ENCODE measurements at regions not wholly inside any gene's neighbourhood (a gene's known extent, or its start where the extent isn't known, plus 50 kb on each side); places are given as distances from the start of the nearest gene placed in this dataset.

DNA sequence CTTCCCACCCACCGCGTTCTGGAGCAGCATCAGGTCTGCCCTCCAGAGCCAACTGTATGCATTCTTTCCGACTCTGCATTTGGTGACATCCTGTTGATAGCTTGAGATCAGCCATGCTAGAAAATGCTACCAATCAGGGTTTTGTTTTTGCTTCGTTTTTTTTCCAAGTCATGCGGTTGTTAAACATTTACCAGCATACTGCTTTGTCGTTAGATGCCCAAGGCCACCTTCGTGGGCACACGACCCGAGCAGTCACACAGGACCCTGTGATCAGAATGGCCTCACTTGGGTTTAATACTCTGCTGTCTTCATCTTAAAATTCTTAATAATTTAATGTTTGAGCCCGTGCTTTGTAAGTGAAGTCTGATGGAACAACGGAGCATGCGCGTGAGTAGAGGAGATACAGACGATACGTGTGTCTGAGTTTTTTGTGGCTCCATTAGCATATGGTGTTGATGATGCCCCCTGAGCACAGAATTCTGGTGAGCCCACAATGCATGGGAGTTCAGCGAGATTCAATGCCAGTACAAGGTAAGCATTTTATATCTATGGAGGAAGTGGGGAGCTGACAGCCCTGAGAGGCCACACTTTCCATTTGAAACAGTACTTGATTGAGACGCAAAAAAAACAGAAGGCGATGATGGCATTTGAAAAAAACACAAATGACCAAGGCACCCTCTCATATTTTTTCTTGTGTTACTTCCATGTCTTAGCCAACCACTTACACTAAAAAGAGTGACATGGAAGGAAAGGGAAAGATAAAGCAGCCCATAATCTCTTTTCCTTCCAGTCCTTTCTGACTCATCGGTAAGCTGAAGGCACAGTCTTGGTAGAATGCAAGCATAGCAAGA, 323.6 kb downstream of the BCOR start:
- TF ChIP-seq, protein P1, sequence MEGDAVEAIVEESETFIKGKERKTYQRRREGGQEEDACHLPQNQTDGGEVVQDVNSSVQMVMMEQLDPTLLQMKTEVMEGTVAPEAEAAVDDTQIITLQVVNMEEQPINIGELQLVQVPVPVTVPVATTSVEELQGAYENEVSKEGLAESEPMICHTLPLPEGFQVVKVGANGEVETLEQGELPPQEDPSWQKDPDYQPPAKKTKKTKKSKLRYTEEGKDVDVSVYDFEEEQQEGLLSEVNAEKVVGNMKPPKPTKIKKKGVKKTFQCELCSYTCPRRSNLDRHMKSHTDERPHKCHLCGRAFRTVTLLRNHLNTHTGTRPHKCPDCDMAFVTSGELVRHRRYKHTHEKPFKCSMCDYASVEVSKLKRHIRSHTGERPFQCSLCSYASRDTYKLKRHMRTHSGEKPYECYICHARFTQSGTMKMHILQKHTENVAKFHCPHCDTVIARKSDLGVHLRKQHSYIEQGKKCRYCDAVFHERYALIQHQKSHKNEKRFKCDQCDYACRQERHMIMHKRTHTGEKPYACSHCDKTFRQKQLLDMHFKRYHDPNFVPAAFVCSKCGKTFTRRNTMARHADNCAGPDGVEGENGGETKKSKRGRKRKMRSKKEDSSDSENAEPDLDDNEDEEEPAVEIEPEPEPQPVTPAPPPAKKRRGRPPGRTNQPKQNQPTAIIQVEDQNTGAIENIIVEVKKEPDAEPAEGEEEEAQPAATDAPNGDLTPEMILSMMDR (IDR thresholded peaks at IDR 0.05): no peak
- WGBS, 2 donors: 79 to 80% methylated on average over 19 of the region's 19 CpGs
- peaks cover 0 to 44% (median 0%) of the 10 kb centered on the region in 7 donors for H3K27me3 ChIP-seq
- H3K4me3 ChIP-seq: no peak overlapping the region
- DNase-seq (no peak), ATAC-seq (no peak)
- intact Hi-C loops (cut with DNase I): no loop called here
- no peaks in the 10 kb centered on the region for H3K9me3 ChIP-seq
- H3K4me1 ChIP-seq: peaks cover 0 to 26% (median 8%) of the 10 kb centered on the region in 9 donors
- peak overlapping the region in 1 of 10 donors; percentile 41 for H3K27ac ChIP-seq
- H3K36me3 ChIP-seq: no peaks in the 10 kb centered on the region

DNA sequence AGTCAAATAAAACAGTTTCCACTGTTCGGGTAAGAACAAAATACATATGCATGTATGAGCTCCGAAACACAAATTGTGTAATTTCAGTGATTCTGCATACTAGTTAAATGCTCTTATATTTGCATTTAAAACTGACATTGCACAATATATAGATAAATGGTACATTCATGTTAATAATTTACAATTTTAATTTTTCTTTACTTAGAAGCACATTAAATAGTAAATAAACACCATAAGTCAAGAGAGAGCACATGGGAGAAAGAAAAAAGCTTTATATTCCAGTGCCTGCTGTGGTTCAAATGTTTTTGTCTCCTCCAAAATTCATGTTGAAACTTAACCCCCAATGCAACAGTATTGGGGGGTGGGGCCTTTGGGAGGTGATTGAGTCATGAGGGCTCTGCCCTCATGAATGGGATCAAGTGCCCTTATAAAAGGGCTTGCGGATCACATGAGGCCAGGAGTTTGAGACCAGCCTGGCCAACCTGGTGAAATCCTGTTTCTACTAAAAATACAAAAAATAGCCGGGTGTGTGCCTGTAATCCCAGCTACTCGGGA, 322.9 kb downstream of the BCOR start:
- Histone ChIP-seq H3K27ac (peak overlapping the region in 1 of 10 donors; percentile 41), H3K27me3 (peaks cover 0 to 44% (median 0%) of the 10 kb centered on the region in 7 donors), H3K4me3 (no peak overlapping the region), H3K36me3 (no peaks in the 10 kb centered on the region), H3K9me3 (peaks cover 0 to 3% (median 0%) of the 10 kb centered on the region in 11 donors), H3K4me1 (peaks cover 0 to 27% (median 8%) of the 10 kb centered on the region in 9 donors)
- WGBS, 2 donors: 87 to 90% methylated on average over 5 of the region's 5 CpGs
- DNase-seq (no peak), ATAC-seq (no peak)
- TF ChIP-seq, protein P1 (IDR thresholded peaks at IDR 0.05): no peak
- intact Hi-C loops (cut with DNase I): no loop called here

- no peak overlapping the region for H3K4me3 ChIP-seq
- peaks cover 0 to 27% (median 0%) of the 10 kb centered on the region in 7 donors for H3K27me3 ChIP-seq
- peaks cover 0 to 10% (median 0%) of the 10 kb centered on the region in 11 donors for H3K9me3 ChIP-seq
- TF ChIP-seq, protein P1 (IDR thresholded peaks at IDR 0.05): no peak
- intact Hi-C loops (cut with DNase I): no loop called here
- peaks cover 0 to 21% (median 0%) of the 10 kb centered on the region in 9 donors for H3K4me1 ChIP-seq
- DNase-seq (no peak), ATAC-seq (no peak)
- 95% methylated on average over 5 of the region's 5 CpGs for WGBS, 2 donors
- H3K36me3 ChIP-seq: no peaks in the 10 kb centered on the region
- no peak overlapping the region for H3K27ac ChIP-seq
Observed at GRCh38 chrX:39777623-39778025, 320.1 kb downstream of the BCOR start.

DNA sequence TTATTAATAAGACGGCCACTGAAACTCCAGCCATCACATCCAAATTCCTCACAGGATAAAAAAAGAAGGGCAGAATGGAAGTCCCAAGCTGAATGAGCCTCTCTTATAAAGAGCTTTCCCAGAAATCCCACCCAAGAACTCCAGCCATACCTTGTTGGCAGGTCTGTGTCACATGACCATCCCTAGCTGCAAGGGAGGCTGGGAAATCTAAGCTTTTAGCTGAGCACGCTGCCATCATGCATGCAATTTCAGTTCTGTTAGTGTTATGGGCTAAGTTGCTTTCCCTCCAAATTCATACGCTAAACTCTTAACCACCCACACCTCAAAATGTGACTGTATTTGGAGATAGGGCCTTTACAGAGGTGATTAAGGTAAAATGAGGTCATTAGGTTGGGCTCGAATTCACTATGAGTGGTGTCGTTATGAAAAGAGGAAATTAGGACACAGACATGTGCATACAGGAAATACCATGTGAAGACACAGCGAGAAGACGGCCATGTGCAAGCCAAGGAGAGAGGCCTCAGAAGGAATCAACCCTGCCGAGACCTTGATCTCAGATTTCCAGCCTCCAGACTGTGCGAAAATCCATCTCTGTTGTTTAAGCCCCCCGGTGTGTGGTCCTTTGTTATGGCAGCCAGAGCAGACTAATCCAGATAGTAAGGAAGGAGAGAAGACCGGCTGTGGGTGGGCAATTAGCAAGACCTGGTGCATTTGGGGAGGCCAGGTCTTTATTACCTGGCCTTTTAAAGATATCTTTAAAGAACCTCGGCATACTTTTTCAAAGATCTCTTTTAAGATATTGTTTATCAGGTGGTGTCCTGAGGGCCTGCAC, 317.6 kb downstream of the BCOR start:
- Histone ChIP-seq H3K36me3 (no peaks in the 10 kb centered on the region), H3K27ac (no peak overlapping the region), H3K27me3 (peaks cover 0 to 16% (median 0%) of the 10 kb centered on the region in 7 donors), H3K4me1 (peaks cover 0 to 8% (median 0%) of the 10 kb centered on the region in 9 donors), H3K4me3 (no peak overlapping the region), H3K9me3 (peaks cover 0 to 10% (median 0%) of the 10 kb centered on the region in 11 donors)
- DNase-seq (no peak), ATAC-seq (no peak)
- intact Hi-C loops (cut with DNase I): no loop called here
- 80 to 82% methylated on average over 12 of the region's 12 CpGs for WGBS, 2 donors
- TF ChIP-seq, protein P1 (IDR thresholded peaks at IDR 0.05): no peak

Data from heart right ventricle (tissue), 16 donors.